ENCODE measurements at regions not wholly inside any gene's neighbourhood (a gene's known extent, or its start where the extent isn't known, plus 50 kb on each side); places are given as distances from the start of the nearest gene placed in this dataset.

- H4K8ac ChIP-seq (replicated peaks; ENCODE audit: insufficient read length, low read depth, low read length), result no peak overlapping the region
- no peak for TF ChIP-seq CTCF (conservative IDR thresholded peaks at IDR 0.05)
Measured at GRCh38 chr18:29057703-29058102, 880.8 kb upstream of the CDH2 start.

More at GRCh38 chr18:29057703-29058102, 880.8 kb upstream of the CDH2 start:
- Histone ChIP-seq H2BK20ac (ENCODE audit: low read depth, low read length, poor library complexity, severe bottlenecking) (no peak overlapping the region), H2BK120ac (ENCODE audit: low read depth, low read length, poor library complexity, severe bottlenecking) (no peak overlapping the region), H3K9ac (ENCODE audit: extremely low read depth, insufficient read length, low read length) (no peak overlapping the region), H3K79me2 (ENCODE audit: insufficient read depth, low read length) (no peaks in the 10 kb centered on the region), H3K14ac (ENCODE audit: insufficient read depth, low read length) (no peak overlapping the region), H3K4ac (ENCODE audit: low read depth, low read length) (no peak overlapping the region), H3K56ac (ENCODE audit: insufficient read length, low read depth, low read length) (no peak overlapping the region), H2AK5ac (ENCODE audit: insufficient read length, low read length) (no peak overlapping the region), H3K9me3 (ENCODE audit: control insufficient read depth, low read depth, low read length) (no peaks in the 10 kb centered on the region), H4K5ac (ENCODE audit: insufficient read length, low read depth, low read length) (no peak overlapping the region), H3K23ac (ENCODE audit: insufficient read length, low read depth, low read length) (no peak overlapping the region), H2BK15ac (ENCODE audit: low read depth, low read length) (no peak overlapping the region), H3K18ac (ENCODE audit: insufficient read length, low read depth, low read length) (no peak overlapping the region), H3K27me3 (ENCODE audit: insufficient read depth, low read length) (no peaks in the 10 kb centered on the region), H3K4me1 (ENCODE audit: insufficient read depth, low read length) (no peaks in the 10 kb centered on the region), H2BK5ac (ENCODE audit: insufficient read length, low read length) (no peak overlapping the region), H2AFZ (ENCODE audit: low read length) (no peak overlapping the region), H4K91ac (ENCODE audit: insufficient read length, low read depth, low read length) (no peak overlapping the region), H4K20me1 (ENCODE audit: control insufficient read depth, insufficient read depth, insufficient read length) (no peaks in the 10 kb centered on the region), H2BK12ac (ENCODE audit: insufficient read length, low read depth, low read length) (no peak overlapping the region), H3K23me2 (ENCODE audit: insufficient read length, low read depth, low read length, poor library complexity, severe bottlenecking) (no peaks in the 10 kb centered on the region), H3K4me2 (ENCODE audit: insufficient read depth, insufficient read length, low read length) (no peak overlapping the region), H3T11ph (ENCODE audit: low read length) (no peak overlapping the region), H3K79me1 (ENCODE audit: insufficient read depth, low read depth, low read length, poor library complexity, severe bottlenecking) (no peaks in the 10 kb centered on the region), H3K27ac (ENCODE audit: insufficient read length, low read depth, low read length) (no peak overlapping the region)
- no peak for DNase-seq
- Mint-ChIP-seq H3K36me3 (ENCODE audit: insufficient read depth in 1 of 3, low read depth in 3 of 3) (peaks cover 0 to under 1% (median 0%) of the 10 kb centered on the region in 3 experiments; a peak in 2 of 7 replicates), H3K27me3 (ENCODE audit: low read depth) (no peaks in the 10 kb centered on the region), H3K9me3 (peaks cover under 1 to 3% of the 10 kb centered on the region in 2 experiments; a peak in 3 of 5 replicates), H3K4me1 (no peaks in the 10 kb centered on the region), H3K27ac (no peak overlapping the region), H3K4me3 (no peak overlapping the region)
